C4-2B (cell line): ENCODE measurements at regions not wholly inside any gene's neighbourhood (a gene's known extent, or its start where the extent isn't known, plus 50 kb on each side); places are given as distances from the start of the nearest gene placed in this dataset.

Experiments used
- ZFX ChIP-seq: fragments of 450-650 bp; IDR thresholded peaks from 2 replicates; pipeline ENCODE4 v1.6.1; 2017
- TF ChIP-seq, protein P1 (sequence below): fragments of 450-650 bp; conservative IDR thresholded peaks from 2 replicates; pipeline ENCODE4 v1.5.1; 2017; ENCODE audit warnings: mild to moderate bottlenecking

DNA sequence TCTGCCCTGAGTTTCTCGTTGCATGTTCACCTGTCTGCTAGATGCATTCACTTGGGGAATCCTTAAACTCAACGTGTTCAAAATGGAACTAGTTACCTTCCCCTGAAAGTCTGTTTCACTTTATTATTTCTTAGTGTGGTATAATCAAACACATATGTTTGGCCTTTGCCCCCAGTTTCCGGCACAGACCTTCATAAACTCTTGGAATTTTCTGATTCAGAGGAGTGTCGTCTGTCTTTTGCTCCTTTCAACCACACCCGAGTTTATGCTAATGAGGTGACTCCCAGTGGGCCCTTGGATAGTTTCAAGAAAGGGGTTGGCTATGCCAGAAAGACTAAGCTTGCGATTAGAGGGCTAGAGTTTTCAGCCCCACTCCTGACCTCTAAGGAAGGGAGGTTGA lies 198.9 kb downstream of the CDCA7 start:
- TF ChIP-seq, protein P1, sequence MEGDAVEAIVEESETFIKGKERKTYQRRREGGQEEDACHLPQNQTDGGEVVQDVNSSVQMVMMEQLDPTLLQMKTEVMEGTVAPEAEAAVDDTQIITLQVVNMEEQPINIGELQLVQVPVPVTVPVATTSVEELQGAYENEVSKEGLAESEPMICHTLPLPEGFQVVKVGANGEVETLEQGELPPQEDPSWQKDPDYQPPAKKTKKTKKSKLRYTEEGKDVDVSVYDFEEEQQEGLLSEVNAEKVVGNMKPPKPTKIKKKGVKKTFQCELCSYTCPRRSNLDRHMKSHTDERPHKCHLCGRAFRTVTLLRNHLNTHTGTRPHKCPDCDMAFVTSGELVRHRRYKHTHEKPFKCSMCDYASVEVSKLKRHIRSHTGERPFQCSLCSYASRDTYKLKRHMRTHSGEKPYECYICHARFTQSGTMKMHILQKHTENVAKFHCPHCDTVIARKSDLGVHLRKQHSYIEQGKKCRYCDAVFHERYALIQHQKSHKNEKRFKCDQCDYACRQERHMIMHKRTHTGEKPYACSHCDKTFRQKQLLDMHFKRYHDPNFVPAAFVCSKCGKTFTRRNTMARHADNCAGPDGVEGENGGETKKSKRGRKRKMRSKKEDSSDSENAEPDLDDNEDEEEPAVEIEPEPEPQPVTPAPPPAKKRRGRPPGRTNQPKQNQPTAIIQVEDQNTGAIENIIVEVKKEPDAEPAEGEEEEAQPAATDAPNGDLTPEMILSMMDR = no peak
- no peak for TF ChIP-seq ZFX
